GM19324 (cell line): ENCODE measurements at regions not wholly inside any gene's neighbourhood (a gene's known extent, or its start where the extent isn't known, plus 50 kb on each side); places are given as distances from the start of the nearest gene placed in this dataset.
"Not testable (repeated sequence)": the region's sequence is repeated elsewhere in the genome, so short reads cannot be mapped to it uniquely, and the experiment has no call there.

Source experiments
- ATAC-seq: cut with Tn5 transposase; IDR thresholded peaks from one replicate; pipeline ENCODE4 v1.9.1; 2021; ENCODE audit warnings: mild to moderate bottlenecking, moderate library complexity; ENCODE audit not compliant: unreplicated experiment, low FRiP score

DNA sequence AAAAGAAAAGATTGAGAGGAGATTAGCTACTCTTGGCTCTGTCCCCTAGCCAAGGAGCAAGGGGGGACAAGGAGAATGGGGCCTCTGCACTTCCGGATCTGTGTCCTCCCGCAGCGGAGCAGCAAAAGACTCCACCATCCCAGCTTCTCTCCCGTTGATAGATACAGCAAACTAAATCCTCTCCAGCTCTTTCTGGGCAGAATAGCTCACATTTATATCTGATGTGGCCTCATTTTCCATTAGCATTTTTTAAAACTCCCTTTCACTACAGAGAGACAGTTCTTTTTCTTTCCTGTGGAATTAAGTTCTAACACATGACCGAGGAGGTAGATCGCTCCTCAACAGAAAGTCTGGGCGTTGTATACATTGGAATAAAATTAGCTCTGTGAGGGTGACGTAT, 260.9 kb upstream of the SOX4 start:
- no peak for ATAC-seq

DNA sequence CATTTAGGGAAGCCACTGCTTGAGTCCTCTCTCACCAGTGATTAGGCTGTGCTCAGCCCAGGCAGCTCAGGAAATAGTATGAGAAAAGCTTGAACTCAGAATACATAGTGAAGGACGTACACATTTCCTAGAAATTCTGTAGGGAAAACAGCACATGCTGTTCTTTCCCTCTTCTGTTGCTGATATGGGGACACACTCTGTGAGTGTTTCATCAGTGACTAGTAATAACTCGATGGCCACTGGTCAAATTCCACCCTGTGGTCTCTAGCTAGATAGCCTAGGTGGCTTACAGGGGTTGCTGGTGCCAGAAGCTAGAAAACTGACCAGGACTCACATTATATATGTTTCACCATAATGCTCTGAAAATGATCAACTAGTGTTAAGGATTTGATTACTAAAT, 259.8 kb upstream of the SOX4 start:
- no peak for ATAC-seq

DNA sequence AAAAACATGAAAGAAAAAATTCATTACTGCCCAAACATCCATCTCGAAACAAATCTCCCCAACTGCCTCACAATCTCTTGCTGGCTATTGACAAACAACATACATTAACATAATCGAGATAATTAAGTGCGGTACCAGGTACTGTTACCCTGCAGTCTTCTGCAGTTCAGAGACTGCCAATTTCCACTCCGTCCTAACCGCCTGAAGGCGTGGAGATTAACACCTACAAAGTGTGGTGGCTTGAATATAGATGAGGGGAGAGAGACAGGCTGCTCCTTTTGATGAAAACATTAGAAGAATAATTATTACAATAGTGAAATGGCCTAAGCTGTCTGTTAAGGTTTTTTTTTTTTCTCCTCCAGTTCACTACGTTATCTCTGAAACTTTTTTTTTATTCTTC, 258.9 kb upstream of the SOX4 start:
- no peak for ATAC-seq

DNA sequence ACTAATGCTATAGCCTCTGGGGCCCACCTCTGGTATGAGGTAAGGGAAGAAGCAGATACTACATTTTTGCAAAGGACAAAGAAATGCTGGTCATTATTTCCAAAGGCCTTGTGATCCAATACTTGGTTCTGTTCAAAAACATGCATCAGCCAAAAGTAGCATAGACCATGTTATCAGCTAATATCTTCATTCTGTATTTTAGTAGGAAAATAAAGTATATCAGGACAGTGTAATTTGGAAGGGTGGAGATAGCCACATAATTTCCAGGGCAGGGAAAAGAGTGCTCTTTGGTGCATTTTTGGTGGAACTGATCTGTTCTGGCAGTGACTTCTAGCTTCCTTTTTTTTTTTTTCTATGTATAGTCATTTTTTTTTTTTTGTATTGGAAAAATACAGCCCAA, 258.0 kb upstream of the SOX4 start:
- no peak for ATAC-seq

DNA sequence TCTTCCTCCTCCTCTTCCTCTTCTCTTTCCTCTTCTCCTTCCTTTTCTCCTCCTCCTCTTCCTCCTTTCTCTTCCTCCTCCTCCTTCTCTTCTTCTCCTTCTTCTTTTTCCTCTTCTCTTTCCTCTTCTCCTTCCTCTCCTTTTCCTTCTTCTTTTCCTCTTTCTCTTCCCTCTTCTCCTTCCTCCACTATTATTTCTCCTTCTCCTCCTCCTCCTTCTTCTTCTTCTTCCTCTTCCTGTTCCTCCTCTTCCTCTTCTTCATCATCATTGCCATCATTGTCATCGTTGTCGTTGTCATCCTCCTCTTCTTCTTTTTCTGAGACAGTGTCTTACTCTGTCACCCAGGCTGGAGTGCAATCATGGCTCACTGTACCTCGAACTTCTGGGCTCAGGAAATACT, 256.3 kb upstream of the SOX4 start:
- no peak for ATAC-seq

DNA sequence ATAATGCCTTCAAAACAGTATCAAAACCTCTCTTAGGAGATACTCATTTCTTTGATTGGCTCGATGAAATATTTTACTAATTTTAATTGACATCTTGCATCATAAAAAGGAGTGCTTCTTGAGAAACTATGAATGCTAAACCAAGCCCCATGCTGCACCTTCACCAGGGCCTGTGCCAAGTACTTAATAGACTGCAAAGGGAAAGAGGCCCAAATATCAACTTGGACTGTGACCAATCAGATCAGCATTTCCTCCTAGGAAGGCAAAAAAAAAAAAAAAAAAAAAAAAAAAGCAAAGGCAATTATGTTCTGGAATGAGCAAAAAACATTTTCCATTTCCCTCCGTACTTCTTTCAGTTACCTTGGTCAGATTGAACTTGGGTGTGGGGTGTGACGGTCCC, 253.0 kb upstream of the SOX4 start:
- no peak for ATAC-seq

DNA sequence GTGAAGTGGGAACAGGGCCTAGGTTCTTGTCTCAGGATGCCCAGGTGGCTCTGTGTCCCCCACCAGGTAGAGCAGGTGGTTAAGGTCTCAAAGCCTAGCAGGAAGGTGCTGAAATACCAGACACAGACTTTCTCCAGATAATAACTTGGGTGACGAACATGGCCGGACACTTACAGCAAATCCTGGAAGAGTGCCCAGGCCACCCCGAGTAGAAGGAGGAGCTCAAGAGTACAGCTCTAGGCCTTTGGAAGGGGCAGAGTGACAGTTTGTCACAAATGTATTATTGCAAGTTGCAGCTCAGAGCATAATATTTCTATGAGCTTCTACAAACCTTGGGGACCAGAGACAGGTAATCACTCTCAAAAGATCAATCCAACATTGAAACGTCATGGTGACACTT, 251.6 kb upstream of the SOX4 start:
- no peak for ATAC-seq

DNA sequence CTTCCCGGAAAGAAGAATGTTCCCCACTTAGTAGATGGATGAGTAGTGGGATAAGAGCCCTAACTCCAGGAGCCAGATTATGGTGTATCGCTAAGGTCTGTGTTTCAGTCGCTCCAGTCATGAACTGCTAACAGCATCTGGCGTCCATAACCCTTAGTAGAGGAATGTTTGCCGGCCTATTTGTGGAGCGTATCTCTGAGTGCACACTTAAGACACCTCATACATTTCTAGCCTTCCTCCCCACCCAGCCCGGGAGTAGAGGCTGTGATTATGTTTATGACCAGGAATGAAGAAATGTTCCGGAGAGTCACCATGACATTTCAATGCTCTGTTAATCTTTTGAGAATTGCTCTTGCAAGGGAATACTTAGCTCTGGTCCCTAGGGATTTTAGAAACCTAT, 251.1 kb upstream of the SOX4 start:
- no peak for ATAC-seq

DNA sequence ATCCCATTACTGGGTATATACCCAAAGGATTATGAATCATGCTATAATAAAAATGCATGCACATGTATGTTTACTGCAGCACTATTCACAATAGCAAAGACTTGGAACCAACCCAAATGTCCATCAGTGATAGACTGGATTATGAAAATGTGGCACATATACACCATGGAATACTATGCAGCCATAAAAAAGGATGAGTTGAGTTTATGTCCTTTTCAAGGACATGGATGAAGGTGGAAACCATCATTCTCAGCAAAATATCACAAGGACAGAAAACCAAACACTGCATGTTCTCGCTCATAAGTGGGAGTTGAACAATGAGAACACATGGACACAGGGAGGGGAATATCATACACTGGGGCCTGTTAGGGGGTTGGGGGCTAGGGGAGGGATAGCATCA, 247.8 kb upstream of the SOX4 start:
- ATAC-seq, result not testable (repeated sequence)

DNA sequence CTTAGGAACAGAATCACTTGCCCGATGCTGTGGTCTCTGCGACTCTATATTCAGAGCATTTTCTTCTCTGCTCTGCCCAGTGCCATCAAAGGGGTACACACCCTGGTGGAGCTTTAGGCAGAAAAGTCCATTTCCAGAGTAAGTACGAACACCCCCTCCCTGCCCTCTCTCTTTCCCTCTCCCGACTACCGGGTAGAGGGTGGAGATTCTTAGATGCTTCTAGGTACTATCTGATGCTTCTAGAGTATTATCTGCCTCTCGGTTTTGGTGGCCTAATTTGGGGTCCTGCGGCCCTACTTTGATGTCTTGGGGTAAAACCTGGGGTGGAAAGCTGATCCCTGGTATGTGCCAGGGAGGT, 245.4 kb upstream of the SOX4 start:
- ATAC-seq, result no peak

DNA sequence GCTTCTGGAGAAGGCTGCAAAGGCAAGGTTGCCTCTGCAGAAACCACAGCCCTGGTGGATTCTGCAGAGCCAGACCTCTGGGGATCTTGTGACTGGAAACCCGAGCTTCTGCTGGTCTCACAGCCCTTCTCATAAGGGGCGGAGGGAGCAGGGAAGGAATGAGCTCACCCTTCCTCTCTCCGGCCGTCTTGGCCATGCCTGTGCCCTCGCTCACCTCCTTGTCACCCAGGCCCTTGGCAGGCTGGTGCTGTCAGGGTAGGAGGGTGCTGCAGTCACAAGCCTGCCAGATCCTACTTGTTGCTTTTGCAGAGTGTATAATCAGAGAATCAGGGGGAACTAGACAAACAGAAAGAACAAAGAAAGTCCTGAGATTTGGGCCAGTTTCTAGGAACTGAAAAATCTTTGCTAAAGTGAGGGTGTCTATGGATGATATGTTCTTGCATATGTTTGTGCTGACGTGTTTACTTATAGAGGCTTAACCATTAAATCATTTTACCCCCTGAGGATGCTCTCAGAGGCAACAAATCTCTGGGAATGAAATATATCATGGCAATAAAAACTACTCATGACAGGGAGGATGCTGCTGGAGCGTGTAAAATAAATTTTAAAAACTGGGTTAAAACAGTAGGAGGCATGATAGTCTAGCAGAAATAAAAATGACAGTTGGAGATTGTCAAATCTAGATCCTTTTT, 244.9 kb upstream of the SOX4 start:
- no peak for ATAC-seq

DNA sequence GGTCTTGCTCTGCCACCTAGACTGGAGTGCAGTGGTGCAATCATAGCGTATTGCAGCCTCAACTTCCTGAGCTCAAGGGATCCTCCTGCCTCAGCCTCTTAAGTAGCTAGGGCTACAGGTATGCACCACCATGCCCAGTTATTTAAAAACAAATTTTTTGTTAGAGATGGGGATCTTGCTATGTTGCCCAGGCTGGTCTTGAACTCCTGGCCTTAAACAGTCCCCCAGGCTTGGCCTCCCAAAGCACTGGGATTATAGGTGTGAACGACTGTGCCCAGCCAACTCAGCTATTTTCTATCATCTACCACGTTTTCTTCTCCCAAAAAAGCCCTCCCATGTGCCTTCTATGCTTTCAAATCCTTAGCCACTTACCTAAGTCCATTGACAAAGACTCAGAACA, 243.7 kb upstream of the SOX4 start:
- ATAC-seq, result no peak

DNA sequence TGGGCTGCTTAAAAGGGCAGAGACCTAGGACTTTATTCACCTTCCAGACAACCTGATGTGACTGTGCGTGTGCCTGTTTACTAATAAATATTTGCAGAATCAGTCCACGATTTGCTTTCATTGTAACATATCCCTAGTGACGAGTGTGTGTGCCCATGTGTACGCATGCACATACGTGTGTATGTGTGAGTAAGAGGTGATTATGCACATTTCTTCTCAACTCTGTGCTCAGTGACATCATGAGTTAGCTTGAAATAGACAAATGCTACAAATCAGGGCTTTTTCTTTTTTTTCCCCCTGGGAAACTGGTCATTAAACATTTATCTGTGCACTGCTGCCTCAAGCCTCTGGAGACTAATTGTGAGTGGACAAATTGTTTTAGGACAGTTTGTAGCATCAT, 242.6 kb upstream of the SOX4 start:
- no peak for ATAC-seq

DNA sequence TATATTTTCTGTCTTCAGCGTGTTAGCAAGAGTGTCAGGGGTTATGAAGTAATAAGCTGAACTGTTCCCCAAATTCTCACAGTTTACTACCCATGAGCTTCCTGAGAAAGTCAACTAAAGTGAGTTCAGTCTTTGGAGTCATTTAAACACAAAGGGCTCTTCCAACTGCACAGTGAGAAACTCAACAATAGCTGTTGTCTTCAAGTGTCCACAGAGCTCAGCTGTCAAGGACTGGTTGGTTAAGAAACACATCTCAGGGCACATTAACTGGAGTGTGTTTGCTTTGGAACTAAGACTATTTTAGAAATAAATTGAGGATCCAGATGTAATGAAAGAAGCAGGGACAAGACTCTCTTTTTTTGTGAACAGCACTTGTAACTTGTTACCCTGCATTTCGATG, 241.4 kb upstream of the SOX4 start:
- no peak for ATAC-seq

DNA sequence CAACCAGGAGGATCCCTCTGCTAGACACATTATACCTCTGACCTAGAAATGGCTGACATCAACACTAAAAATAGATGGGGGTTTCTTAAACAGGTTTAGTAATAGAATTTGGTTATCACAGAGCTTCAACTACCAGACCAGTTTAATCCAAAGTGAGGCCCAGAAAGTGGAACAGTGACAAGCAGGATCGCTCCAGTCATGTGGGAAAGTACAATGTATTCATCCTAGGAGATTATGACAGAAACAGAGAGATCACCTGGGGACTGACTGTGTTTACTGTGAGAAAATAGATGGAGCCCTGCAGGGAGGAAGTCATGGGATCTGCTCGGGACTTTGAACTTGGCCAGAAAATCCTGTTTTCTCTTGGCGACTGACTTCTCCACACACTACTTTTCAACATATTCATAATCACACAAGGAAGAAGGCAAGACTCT, 238.7 kb upstream of the SOX4 start:
- ATAC-seq, result no peak

DNA sequence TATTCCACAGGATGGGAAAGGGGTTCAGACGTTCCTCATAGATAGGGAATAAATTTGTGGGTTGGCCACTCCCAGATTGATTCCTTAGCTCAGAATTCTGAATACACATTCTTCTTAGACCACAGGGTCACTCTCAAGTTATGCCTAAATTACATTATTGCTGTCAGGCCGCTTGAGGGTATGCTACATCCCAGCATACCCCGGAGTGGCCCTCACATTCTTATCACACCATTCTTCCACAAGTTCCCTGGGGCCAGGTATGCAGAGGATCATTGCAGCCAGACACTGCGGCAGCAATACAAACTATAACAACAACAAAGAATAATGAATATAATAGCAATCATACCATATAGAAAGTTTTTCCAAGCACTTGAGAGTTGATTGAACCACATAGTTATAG, 237.9 kb upstream of the SOX4 start:
- ATAC-seq, result no peak

DNA sequence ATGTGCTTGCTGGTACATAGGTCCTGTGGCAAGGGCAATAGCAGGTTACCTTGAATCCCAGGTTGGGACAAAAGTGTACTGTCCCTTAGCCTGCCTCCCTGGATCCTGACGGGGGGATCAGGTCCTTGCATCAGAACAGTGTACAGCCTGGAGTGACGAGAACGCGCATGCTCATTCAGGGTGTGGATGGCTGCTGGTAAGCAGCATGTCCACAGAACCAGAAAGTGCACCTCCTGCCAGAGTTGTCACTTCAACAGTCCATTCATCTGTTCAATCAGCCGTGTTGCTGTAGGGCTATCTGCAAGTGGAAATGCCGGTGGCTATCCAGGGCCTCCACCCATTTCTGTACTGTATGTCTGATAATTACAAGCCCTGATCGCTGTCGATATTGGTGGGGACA, 236.3 kb upstream of the SOX4 start:
- ATAC-seq, result no peak

DNA sequence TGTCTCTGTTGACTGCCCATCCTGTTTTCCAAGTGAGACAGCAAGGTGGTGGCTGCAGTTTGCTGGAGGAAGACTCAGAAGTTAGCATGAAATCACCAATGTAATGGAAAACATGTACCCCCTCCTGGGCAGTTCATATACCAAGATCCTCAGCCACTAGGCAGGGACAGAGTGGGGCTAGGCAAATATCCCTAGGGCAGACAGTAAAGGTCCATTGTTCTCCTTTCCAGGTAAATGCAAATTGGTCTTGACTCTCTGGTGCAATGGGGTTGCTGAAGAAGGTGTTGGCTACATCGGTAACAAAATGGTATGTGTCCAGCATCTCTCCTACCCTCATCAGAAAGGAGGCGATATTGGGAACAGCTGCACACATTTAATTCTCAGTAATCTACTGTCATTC, 233.6 kb upstream of the SOX4 start:
- ATAC-seq, result no peak

DNA sequence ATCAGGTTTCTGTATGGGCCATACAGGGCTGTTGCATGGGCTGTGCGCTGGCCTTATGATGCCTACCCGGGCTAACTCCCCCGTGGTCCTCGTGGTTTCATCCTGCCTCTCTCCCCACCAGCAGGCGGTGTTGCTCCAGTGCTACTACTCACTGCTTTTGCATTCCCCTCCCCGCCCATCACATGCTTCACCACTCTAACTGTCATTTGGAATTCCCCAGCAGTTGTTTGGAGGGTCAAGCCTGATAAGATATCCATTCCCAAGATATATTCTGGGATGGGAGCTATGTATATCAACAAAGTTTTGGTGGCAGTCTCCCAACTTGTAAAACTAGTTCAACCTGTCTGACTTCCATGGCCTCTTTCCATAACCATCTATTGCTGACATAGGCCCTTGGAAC, 233.2 kb upstream of the SOX4 start:
- ATAC-seq, result no peak

DNA sequence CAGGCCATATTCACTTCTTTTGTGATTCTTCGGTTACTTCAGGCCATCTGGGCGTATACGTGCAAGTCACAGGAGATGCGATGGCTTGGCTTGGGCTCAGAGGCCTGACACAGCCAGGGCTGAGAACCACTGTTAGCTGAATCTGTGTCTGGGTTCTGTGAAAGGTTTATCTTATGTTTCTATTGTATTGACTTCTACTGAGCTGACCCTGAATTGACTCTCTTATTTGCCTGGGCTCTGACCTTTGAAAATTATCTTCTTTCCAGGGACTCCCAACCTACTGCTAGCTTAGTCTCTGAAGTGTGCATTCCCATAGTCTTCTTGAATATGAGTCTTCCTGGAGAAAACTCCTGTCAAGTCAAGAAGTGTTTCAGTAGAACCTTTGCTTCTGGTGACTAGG, 226.4 kb upstream of the SOX4 start:
- no peak for ATAC-seq

DNA sequence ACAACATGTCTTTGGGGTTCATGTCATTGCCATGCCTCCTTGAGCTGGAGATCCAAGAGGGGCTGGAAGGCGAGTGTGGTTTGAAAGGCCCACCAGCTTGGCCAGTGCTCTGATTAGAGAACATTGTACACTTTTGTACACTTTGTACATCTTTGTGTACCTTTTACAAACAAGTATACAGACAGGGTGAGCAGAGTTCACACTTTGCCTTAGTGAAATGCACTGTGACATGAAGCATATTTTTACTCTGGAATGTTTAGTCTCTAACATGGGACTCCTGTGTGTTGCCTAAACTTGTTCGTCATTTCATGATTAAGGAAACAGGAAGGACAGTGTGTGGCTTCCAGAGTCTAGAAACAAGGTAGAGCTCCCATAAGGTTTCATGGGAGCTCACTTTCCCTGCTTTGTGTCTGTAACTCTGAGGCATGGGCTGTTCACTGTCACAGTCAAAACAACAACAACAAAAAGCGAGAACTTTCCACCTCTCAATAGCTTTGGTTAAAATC, 225.8 kb upstream of the SOX4 start:
- no peak for ATAC-seq

DNA sequence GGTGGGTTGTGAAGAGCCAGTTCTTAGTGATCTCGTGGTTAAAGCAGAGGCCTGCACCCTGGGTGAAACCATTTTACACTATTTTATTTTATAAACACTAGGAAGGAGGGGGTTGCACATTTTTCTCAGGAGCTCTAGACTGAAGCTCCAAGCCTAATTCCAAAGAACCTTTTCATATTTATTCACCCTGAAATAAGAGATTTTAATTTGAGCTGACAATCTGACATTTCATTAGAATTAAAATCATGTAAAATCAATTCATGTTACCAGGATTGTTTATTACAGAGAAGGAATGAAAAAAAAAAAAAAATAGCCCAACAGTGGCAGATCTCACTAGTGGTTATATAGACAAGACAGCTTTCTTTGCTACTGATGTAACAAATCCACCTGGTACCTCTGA, 222.5 kb upstream of the SOX4 start:
- no peak for ATAC-seq

DNA sequence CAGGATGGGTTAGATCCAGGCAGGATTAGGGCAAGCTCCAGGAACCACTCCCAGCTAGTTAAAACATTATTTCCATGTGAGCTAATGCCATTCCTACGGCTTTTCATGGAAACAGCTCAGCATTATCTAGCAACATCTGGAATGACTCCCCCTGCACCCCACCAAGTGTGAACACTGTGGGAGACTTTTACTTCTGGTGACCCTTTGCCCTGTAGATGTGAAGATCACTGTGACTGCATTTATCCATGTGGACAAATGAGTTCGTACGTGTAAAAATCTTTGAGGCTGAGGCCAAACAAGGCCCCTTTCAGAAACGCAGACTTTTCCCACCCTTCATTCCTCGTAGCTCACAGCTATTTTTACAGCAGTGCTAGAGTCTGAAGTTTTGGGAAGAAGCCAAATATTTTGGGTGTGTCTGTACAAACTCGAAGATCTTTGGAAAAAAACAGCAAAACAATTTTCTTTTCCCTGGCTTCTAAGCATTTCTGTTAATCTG, 221.8 kb upstream of the SOX4 start:
- no peak for ATAC-seq
